ENCODE measurements at regions not wholly inside any gene's neighbourhood (a gene's known extent, or its start where the extent isn't known, plus 50 kb on each side); places are given as distances from the start of the nearest gene placed in this dataset.

DNA sequence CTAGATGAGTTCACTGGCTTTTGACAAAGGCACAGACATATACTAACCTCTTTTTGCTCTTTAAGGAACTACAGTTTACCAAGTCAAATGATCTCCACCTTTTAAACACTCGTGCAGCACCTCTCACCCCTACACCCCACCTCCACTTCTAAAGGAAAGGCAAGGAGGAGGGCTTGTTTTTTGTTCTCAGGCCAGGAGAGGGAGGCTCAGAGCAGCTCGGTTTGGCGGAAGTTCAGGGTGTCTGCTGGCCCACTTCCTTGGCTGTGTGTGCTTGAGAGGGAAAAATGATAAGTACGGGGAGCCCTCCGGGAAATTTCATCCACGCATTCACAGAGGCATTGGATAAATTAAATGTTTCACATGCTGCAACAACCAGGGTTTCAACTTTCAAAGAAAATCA lies 667.9 kb downstream of the BCL11A start:
- no peak for TF ChIP-seq ESRRG (CRISPR knock-in tag; IDR thresholded peaks at IDR 0.05)
- no peak for TF ChIP-seq TCF4 (CRISPR knock-in tag; IDR thresholded peaks at IDR 0.05; ENCODE audit: borderline replicate concordance)
- TF ChIP-seq ISL1 (CRISPR knock-in tag; IDR thresholded peaks at IDR 0.05) = no peak
- TF ChIP-seq, protein P1, sequence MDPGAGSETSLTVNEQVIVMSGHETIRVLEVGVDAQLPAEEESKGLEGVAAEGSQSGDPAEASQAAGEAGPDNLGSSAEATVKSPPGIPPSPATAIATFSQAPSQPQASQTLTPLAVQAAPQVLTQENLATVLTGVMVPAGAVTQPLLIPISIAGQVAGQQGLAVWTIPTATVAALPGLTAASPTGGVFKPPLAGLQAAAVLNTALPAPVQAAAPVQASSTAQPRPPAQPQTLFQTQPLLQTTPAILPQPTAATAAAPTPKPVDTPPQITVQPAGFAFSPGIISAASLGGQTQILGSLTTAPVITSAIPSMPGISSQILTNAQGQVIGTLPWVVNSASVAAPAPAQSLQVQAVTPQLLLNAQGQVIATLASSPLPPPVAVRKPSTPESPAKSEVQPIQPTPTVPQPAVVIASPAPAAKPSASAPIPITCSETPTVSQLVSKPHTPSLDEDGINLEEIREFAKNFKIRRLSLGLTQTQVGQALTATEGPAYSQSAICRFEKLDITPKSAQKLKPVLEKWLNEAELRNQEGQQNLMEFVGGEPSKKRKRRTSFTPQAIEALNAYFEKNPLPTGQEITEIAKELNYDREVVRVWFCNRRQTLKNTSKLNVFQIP (CRISPR knock-in tag; IDR thresholded peaks at IDR 0.05; ENCODE audit: borderline replicate concordance, low read depth) = no peak
- TF ChIP-seq ZNF565 (CRISPR knock-in tag; conservative IDR thresholded peaks at IDR 0.05; ENCODE audit: low read depth) = no peak
- TF ChIP-seq ZNF8 (CRISPR knock-in tag; IDR thresholded peaks at IDR 0.05) = no peak
- TF ChIP-seq ZC3H10 (CRISPR knock-in tag; IDR thresholded peaks at IDR 0.05) = no peak
- no peak for TF ChIP-seq RARB (CRISPR knock-in tag; IDR thresholded peaks at IDR 0.05)
- no peak for TF ChIP-seq ARNTL (CRISPR knock-in tag; IDR thresholded peaks at IDR 0.05; ENCODE audit: borderline replicate concordance, low read depth)
- TF ChIP-seq, protein P2, sequence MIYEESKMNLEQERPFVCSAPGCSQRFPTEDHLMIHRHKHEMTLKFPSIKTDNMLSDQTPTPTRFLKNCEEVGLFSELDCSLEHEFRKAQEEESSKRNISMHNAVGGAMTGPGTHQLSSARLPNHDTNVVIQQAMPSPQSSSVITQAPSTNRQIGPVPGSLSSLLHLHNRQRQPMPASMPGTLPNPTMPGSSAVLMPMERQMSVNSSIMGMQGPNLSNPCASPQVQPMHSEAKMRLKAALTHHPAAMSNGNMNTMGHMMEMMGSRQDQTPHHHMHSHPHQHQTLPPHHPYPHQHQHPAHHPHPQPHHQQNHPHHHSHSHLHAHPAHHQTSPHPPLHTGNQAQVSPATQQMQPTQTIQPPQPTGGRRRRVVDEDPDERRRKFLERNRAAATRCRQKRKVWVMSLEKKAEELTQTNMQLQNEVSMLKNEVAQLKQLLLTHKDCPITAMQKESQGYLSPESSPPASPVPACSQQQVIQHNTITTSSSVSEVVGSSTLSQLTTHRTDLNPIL (CRISPR knock-in tag; IDR thresholded peaks at IDR 0.05; ENCODE audit: low read depth) = no peak
- TF ChIP-seq, protein P3, sequence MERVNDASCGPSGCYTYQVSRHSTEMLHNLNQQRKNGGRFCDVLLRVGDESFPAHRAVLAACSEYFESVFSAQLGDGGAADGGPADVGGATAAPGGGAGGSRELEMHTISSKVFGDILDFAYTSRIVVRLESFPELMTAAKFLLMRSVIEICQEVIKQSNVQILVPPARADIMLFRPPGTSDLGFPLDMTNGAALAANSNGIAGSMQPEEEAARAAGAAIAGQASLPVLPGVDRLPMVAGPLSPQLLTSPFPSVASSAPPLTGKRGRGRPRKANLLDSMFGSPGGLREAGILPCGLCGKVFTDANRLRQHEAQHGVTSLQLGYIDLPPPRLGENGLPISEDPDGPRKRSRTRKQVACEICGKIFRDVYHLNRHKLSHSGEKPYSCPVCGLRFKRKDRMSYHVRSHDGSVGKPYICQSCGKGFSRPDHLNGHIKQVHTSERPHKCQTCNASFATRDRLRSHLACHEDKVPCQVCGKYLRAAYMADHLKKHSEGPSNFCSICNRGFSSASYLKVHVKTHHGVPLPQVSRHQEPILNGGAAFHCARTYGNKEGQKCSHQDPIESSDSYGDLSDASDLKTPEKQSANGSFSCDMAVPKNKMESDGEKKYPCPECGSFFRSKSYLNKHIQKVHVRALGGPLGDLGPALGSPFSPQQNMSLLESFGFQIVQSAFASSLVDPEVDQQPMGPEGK (CRISPR knock-in tag; IDR thresholded peaks at IDR 0.05; ENCODE audit: borderline replicate concordance) = no peak
- TF ChIP-seq ZFP3 (CRISPR knock-in tag; IDR thresholded peaks at IDR 0.05) = no peak
- no peak for TF ChIP-seq ZNF70 (CRISPR knock-in tag; IDR thresholded peaks at IDR 0.05)
- ATAC-seq = no peak

DNA sequence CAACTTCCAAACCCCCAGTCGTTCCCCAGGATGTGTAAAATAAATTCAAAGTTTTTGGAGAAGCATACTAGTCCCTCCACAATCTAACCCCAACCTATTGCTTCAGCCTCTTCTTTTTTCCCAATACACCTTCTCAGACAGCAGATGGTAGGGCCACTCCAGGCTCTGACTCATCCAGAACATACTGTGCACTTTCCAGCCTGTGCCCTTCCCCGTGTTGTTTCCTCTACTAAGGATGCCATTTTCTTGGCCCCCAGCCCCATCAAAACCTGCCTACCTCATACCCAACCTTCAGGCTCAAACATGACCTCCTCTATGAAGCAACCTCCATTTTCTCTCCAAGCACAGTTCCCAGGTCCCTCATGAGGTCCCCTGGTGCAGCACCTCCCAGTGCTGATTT lies 669.3 kb downstream of the BCL11A start:
- ATAC-seq = no peak
- TF ChIP-seq, protein P3 (CRISPR knock-in tag; IDR thresholded peaks at IDR 0.05; ENCODE audit: borderline replicate concordance) = no peak
- TF ChIP-seq TOX (CRISPR knock-in tag; IDR thresholded peaks at IDR 0.05; ENCODE audit: borderline replicate concordance) (no peak), ZFP30 (CRISPR knock-in tag; IDR thresholded peaks at IDR 0.05) (no peak), OSR1 (CRISPR knock-in tag; IDR thresholded peaks at IDR 0.05) (no peak), SNAI2 (CRISPR knock-in tag; IDR thresholded peaks at IDR 0.05) (no peak), GLIS3 (CRISPR knock-in tag; IDR thresholded peaks at IDR 0.05) (no peak), ZNF70 (CRISPR knock-in tag; IDR thresholded peaks at IDR 0.05) (no peak), BACH2 (CRISPR knock-in tag; IDR thresholded peaks at IDR 0.05; ENCODE audit: borderline replicate concordance) (no peak), ESRRG (CRISPR knock-in tag; IDR thresholded peaks at IDR 0.05) (no peak), RARB (CRISPR knock-in tag; IDR thresholded peaks at IDR 0.05) (no peak), ZFP3 (CRISPR knock-in tag; IDR thresholded peaks at IDR 0.05) (no peak), ISL1 (CRISPR knock-in tag; IDR thresholded peaks at IDR 0.05) (no peak)
- TF ChIP-seq, protein P4, sequence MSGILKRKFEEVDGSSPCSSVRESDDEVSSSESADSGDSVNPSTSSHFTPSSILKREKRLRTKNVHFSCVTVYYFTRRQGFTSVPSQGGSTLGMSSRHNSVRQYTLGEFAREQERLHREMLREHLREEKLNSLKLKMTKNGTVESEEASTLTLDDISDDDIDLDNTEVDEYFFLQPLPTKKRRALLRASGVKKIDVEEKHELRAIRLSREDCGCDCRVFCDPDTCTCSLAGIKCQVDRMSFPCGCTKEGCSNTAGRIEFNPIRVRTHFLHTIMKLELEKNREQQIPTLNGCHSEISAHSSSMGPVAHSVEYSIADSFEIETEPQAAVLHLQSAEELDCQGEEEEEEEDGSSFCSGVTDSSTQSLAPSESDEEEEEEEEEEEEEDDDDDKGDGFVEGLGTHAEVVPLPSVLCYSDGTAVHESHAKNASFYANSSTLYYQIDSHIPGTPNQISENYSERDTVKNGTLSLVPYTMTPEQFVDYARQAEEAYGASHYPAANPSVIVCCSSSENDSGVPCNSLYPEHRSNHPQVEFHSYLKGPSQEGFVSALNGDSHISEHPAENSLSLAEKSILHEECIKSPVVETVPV (CRISPR knock-in tag; IDR thresholded peaks at IDR 0.05) = no peak
- TF ChIP-seq, protein P2 (CRISPR knock-in tag; IDR thresholded peaks at IDR 0.05; ENCODE audit: low read depth) = no peak

DNA sequence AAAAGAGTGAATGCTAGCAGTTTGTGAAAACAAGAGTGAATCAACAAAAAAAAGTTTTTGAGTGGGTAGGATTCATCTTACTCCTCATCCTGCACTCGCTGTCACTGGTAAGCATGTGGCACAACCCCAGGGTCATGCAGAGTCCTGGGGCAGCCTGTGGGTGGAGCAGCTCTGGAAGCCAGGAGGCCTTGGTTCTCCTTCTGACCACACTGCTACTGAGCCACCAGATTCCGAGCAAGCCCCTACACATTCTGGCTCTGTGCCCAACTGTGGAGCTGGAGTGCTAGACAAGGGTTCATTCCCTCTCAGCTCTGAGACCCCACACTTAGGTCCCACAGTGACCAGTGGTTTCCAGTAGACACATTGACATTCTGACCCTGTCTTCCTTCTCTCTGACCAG lies 670.6 kb downstream of the BCL11A start:
- ATAC-seq = no peak
- TF ChIP-seq, protein P5, sequence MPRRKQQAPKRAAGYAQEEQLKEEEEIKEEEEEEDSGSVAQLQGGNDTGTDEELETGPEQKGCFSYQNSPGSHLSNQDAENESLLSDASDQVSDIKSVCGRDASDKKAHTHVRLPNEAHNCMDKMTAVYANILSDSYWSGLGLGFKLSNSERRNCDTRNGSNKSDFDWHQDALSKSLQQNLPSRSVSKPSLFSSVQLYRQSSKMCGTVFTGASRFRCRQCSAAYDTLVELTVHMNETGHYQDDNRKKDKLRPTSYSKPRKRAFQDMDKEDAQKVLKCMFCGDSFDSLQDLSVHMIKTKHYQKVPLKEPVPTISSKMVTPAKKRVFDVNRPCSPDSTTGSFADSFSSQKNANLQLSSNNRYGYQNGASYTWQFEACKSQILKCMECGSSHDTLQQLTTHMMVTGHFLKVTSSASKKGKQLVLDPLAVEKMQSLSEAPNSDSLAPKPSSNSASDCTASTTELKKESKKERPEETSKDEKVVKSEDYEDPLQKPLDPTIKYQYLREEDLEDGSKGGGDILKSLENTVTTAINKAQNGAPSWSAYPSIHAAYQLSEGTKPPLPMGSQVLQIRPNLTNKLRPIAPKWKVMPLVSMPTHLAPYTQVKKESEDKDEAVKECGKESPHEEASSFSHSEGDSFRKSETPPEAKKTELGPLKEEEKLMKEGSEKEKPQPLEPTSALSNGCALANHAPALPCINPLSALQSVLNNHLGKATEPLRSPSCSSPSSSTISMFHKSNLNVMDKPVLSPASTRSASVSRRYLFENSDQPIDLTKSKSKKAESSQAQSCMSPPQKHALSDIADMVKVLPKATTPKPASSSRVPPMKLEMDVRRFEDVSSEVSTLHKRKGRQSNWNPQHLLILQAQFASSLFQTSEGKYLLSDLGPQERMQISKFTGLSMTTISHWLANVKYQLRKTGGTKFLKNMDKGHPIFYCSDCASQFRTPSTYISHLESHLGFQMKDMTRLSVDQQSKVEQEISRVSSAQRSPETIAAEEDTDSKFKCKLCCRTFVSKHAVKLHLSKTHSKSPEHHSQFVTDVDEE (CRISPR knock-in tag; IDR thresholded peaks at IDR 0.05) = no peak
- TF ChIP-seq SNAI2 (CRISPR knock-in tag; IDR thresholded peaks at IDR 0.05) = no peak
- TF ChIP-seq, protein P3 (CRISPR knock-in tag; IDR thresholded peaks at IDR 0.05; ENCODE audit: borderline replicate concordance) = no peak
- TF ChIP-seq ZNF8 (CRISPR knock-in tag; IDR thresholded peaks at IDR 0.05) = no peak
- TF ChIP-seq ZNF70 (CRISPR knock-in tag; IDR thresholded peaks at IDR 0.05) = no peak
- TF ChIP-seq ISL1 (CRISPR knock-in tag; IDR thresholded peaks at IDR 0.05) = no peak
- TF ChIP-seq, protein P4 (CRISPR knock-in tag; IDR thresholded peaks at IDR 0.05) = no peak
- TF ChIP-seq TCF4 (CRISPR knock-in tag; IDR thresholded peaks at IDR 0.05; ENCODE audit: borderline replicate concordance) = no peak
